Bronchial epithelial cell (primary cell): ENCODE measurements at regions not wholly inside any gene's neighbourhood (a gene's known extent, or its start where the extent isn't known, plus 50 kb on each side); places are given as distances from the start of the nearest gene placed in this dataset.

Experiments used
- DNase-seq: peaks from one replicate; pipeline ENCODE4 v3.0.0-alpha.2; 2010; ENCODE audit warnings: low read depth
- FAIRE-seq: peaks from 2 replicates; lab custom pipeline; 2011; peaks lifted over from hg19 to GRCh38; lab: Jason Lieb, UNC
- H3K27me3 ChIP-seq: 2 replicates; pipeline ENCODE4 v1.5.1; 2011; ENCODE audit warnings: low read length; ENCODE audit not compliant: control insufficient read depth, insufficient read depth
- H3K36me3 ChIP-seq: 2 replicates; pipeline ENCODE4 v1.5.1; 2011; ENCODE audit warnings: low read length; ENCODE audit not compliant: control insufficient read depth, insufficient read depth
- H3K4me3 ChIP-seq: 2 replicates; pipeline ENCODE4 v1.5.1; 2011; ENCODE audit warnings: mild to moderate bottlenecking, low read depth, low read length, control low read depth
- TF ChIP-seq, protein P1 (sequence below): IDR thresholded peaks from 2 replicates; pipeline ENCODE4 v1.5.1; 2011; ENCODE audit warnings: mild to moderate bottlenecking, moderate library complexity, low read length, control low read depth, inconsistent platforms; ENCODE audit not compliant: insufficient read depth, severe bottlenecking

DNA sequence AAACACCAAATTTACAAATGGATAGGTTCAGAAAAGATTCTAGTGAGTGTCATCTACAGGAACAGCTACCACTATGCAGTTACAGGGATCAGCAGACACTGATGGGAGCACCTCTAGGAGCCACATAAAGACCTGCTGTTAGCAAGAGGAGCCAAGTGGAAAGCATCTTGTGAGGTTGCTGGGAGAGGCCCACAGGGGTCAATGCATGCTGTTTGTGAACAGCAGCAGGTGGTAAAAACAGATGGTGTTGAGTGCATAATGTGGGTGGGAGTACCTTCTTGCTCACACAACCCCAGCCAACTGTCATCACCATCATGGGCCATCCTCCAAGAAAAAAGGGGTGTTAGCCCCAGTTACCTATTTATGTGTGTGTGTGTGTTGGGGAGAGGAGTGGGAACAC is 215.2 kb upstream of the SSTR1 start:
- FAIRE-seq (no peak), DNase-seq (no peak)
- no peak overlapping the region for H3K4me3 ChIP-seq
- H3K36me3 ChIP-seq = no peaks in the 10 kb centered on the region
- TF ChIP-seq, protein P1, sequence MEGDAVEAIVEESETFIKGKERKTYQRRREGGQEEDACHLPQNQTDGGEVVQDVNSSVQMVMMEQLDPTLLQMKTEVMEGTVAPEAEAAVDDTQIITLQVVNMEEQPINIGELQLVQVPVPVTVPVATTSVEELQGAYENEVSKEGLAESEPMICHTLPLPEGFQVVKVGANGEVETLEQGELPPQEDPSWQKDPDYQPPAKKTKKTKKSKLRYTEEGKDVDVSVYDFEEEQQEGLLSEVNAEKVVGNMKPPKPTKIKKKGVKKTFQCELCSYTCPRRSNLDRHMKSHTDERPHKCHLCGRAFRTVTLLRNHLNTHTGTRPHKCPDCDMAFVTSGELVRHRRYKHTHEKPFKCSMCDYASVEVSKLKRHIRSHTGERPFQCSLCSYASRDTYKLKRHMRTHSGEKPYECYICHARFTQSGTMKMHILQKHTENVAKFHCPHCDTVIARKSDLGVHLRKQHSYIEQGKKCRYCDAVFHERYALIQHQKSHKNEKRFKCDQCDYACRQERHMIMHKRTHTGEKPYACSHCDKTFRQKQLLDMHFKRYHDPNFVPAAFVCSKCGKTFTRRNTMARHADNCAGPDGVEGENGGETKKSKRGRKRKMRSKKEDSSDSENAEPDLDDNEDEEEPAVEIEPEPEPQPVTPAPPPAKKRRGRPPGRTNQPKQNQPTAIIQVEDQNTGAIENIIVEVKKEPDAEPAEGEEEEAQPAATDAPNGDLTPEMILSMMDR = no peak
- H3K27me3 ChIP-seq = no peaks in the 10 kb centered on the region

DNA sequence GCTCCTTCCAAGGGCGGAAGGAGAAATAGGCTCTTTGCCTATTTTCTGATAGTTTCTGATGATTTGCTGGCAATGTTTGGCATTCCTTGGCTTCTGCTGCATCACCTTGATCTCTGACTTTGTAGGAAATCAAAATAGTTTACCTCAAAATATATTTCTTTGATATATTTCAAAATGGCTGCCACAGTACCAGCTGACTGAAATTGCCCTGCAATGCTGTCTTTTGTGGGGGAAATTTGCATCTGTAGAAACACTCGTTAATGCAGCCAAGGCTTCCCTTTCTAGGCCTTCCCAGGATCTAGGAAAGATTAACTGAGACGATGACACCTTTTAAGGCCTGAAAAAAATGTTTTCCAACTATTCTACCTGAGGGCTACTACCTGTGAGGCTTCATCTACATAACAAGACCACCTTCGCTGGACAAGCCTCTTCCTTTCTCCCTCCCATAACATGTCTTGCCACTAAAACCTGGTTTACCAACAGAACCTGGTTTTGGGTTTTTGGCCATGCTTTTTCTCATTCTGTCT is 212.8 kb upstream of the SSTR1 start:
- no peak overlapping the region for H3K4me3 ChIP-seq
- TF ChIP-seq, protein P1 = no peak
- DNase-seq (no peak), FAIRE-seq (no peak)
- no peaks in the 10 kb centered on the region for H3K27me3 ChIP-seq
- no peaks in the 10 kb centered on the region for H3K36me3 ChIP-seq

DNA sequence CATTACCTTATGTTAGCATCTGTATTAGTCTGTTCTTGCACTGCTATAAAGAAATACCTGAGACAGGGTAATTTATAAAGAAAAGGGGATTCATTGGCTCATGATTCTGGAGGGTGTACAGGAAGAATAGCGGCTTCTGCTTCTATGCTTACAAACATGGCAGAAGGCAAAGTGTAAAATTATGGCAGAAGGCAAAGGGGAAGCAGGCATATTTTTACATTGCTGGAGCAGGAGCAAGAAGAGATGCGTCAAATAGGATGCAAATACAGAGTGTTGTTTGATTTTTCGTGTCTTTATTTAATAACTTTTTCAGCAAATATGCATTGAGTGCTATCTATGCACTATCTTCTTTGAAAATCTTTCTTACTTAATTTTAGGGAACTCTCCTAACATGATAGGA is 210.7 kb upstream of the SSTR1 start:
- FAIRE-seq (no peak), DNase-seq (no peak)
- TF ChIP-seq, protein P1 = no peak
- H3K27me3 ChIP-seq = no peaks in the 10 kb centered on the region
- H3K4me3 ChIP-seq = no peak overlapping the region
- no peaks in the 10 kb centered on the region for H3K36me3 ChIP-seq

DNA sequence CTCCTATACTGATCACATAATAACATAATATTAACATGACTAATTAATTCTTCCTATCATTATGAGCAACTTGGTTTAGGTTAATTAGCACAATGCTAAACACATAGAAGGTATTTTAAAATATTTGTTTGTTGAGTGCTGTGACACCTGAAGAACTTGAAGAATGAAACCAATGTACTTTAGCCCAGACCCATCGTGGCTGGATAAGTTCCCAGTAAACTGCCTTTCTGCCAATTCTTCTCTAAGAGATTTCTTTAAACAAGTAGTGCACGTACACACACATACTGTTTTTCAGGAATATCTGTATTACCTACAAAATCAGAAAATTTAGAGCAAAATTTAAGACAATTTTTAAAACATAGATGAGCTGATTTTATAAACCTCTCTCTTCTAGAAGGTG is 207.4 kb upstream of the SSTR1 start:
- Histone ChIP-seq H3K36me3 (no peaks in the 10 kb centered on the region), H3K4me3 (no peak overlapping the region), H3K27me3 (no peaks in the 10 kb centered on the region)
- DNase-seq = no peak
- no peak for FAIRE-seq
- TF ChIP-seq, protein P1 = no peak

DNA sequence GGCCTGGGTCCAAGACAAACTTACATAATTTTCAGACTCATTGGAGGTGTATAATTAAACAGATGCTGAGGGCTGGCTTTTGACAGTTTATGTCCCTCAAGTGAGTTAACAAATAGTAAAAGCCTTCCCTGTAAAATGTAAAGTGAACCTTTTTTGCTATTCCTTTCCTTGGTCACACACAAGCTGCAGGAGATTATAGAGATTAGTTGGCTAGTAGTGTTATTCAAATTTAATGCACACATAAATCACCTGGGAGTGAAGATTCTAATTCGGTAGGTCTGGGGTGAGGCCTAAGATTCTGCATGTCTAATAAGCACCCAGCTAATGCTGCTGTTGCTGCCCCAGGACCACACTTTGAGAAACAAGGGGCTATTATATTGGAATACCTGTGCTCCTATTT is 206.2 kb upstream of the SSTR1 start:
- TF ChIP-seq, protein P1 = no peak
- Histone ChIP-seq H3K27me3 (no peaks in the 10 kb centered on the region), H3K4me3 (no peak overlapping the region), H3K36me3 (no peaks in the 10 kb centered on the region)
- DNase-seq (no peak), FAIRE-seq (no peak)
